B cell (primary cell): ENCODE measurements at regions not wholly inside any gene's neighbourhood (a gene's known extent, or its start where the extent isn't known, plus 50 kb on each side); places are given as distances from the start of the nearest gene placed in this dataset.

Experiments used
- ATAC-seq: fragments of 200-7000 bp; cut with Tn5 transposase; one replicate; pipeline ENCODE4 v1.10.0; 2021; ENCODE audit warnings: low read depth, mild to moderate bottlenecking, moderate number of reproducible peaks, moderate library complexity
- CTCF ChIA-PET: fragments of 350-600 bp; sonication (Branson Sonifier 250); formaldehyde crosslinking; loops from one replicate; lab custom pipeline; 2021; ENCODE audit warnings: antibody characterized with exemption, inconsistent platforms; lab: Charles Lee
- POLR2A ChIA-PET: fragments of 350-600 bp; sonication (Branson Sonifier 250); formaldehyde crosslinking; loops from one replicate; lab custom pipeline; 2021; ENCODE audit warnings: antibody characterized with exemption; lab: Charles Lee
- DNase-seq: peaks from one replicate; pipeline ENCODE4 v3.0.0; 2013
- H2AFZ ChIP-seq: 2 replicates; pipeline ENCODE4 v1.6.1; 2012; ENCODE audit warnings: mild to moderate bottlenecking, low read depth, low read length; ENCODE audit not compliant: insufficient read depth, poor library complexity, severe bottlenecking
- H3K27ac ChIP-seq, 2 donors: 1 replicate in 1 of 2; 2 replicates in 1 of 2; pipeline ENCODE4 v1.5.1; 2012 to 2013; ENCODE audit warnings: low read length in 2 of 2, mild to moderate bottlenecking in 2 of 2, moderate library complexity in 1 of 2
- H3K27me3 ChIP-seq, 4 experiments: fragments of 200-600 bp in 1 of 4; sonication (generic) in 1 of 4; replicated peaks in 1 of 4; 1 replicate in 2 of 4; 2 replicates in 2 of 4; pipeline versions ENCODE4 v1.6.1 to v1.7.0; 2013 to 2016; ENCODE audit warnings: low read length in 3 of 4, mild to moderate bottlenecking in 2 of 4, mixed read lengths in 1 of 4, moderate library complexity in 1 of 4; ENCODE audit not compliant: insufficient read depth in 4 of 4, control insufficient read depth in 3 of 4; ENCODE audit errors: control extremely low read depth in 1 of 4
- H3K36me3 ChIP-seq, 2 experiments: replicated peaks in 1 of 2; 1 replicate in 1 of 2; 2 replicates in 1 of 2; pipeline versions ENCODE4 v1.6.1 to v1.7.1; 2013; ENCODE audit warnings: low read length in 1 of 2; ENCODE audit not compliant: insufficient read depth in 2 of 2, control insufficient read depth in 1 of 2; ENCODE audit errors: control extremely low read depth in 1 of 2, extremely low read depth in 1 of 2
- H3K4me1 ChIP-seq, 2 donors: fragments of 200-600 bp in 1 of 2; sonication (generic) in 1 of 2; 1 replicate in 1 of 2; 2 replicates in 1 of 2; pipeline versions ENCODE4 v1.5.1 to v1.6.1; 2013 to 2017; ENCODE audit warnings: low read length in 2 of 2; ENCODE audit not compliant: control insufficient read depth in 2 of 2, insufficient read depth in 2 of 2
- H3K4me2 ChIP-seq: replicated peaks from 2 replicates; pipeline ENCODE3; 2012; ENCODE audit warnings: mild to moderate bottlenecking, low read depth, low read length; ENCODE audit not compliant: poor library complexity, severe bottlenecking
- H3K4me3 ChIP-seq, 5 experiments: fragments of 200-600 bp in 1 of 5; sonication (generic) in 1 of 5; 1 replicate in 3 of 5; 2 replicates in 2 of 5; pipeline versions ENCODE4 v1.5.1 to v1.7.0; 2011 to 2016; ENCODE audit warnings: low read length in 4 of 5, mild to moderate bottlenecking in 4 of 5, low read depth in 2 of 5, control low read depth in 1 of 5, moderate library complexity in 1 of 5; ENCODE audit not compliant: insufficient read depth in 1 of 5; ENCODE audit errors: control extremely low read depth in 1 of 5, extremely low read depth in 1 of 5
- H3K79me2 ChIP-seq: fragments of 200-600 bp; sonication (generic); one replicate; pipeline ENCODE4 v1.6.0; 2016; ENCODE audit warnings: low read length; ENCODE audit not compliant: control insufficient read depth, insufficient read depth
- H3K9ac ChIP-seq: fragments of 200-600 bp; sonication (generic); 2 replicates; pipeline ENCODE4 v1.6.1; 2017; ENCODE audit warnings: mild to moderate bottlenecking, low read length, moderate library complexity
- H3K9me3 ChIP-seq, 3 donors: one replicate each; pipeline versions ENCODE4 v1.6.1 to v1.7.1; 2013; ENCODE audit warnings: low read length in 2 of 3; ENCODE audit not compliant: control insufficient read depth in 2 of 3, insufficient read depth in 1 of 3; ENCODE audit errors: control extremely low read depth in 1 of 3
- H4K20me1 ChIP-seq: 2 replicates; pipeline ENCODE4 v1.6.0; 2012; ENCODE audit warnings: mild to moderate bottlenecking, low read length; ENCODE audit not compliant: insufficient read depth, control insufficient read depth, poor library complexity, severe bottlenecking
- H3K27ac Mint-ChIP-seq: one replicate; pipeline ENCODE4 v1.8.0; 2021; ENCODE audit warnings: mixed read lengths
- H3K27me3 Mint-ChIP-seq: one replicate; pipeline ENCODE4 v1.8.0; 2021; ENCODE audit warnings: mixed read lengths
- H3K4me1 Mint-ChIP-seq: one replicate; pipeline ENCODE4 v1.8.0; 2021; ENCODE audit warnings: mixed read lengths
- H3K4me3 Mint-ChIP-seq: one replicate; pipeline ENCODE4 v1.8.0; 2021; ENCODE audit warnings: mixed read lengths
- H3K9me3 Mint-ChIP-seq: one replicate; pipeline ENCODE4 v1.8.0; 2022; ENCODE audit warnings: mixed read lengths; ENCODE audit not compliant: insufficient read depth
- CTCF ChIP-seq: fragments of 200-600 bp; IDR thresholded peaks from one replicate; pipeline ENCODE4 v1.8.0; 2022; ENCODE audit warnings: antibody characterized with exemption, mild to moderate bottlenecking
- EZH2 ChIP-seq: IDR thresholded peaks from 2 replicates; pipeline ENCODE4 v1.6.1; 2012; ENCODE audit warnings: borderline replicate concordance, low read depth, mild to moderate bottlenecking, moderate library complexity, low read length; ENCODE audit not compliant: insufficient read depth, poor library complexity, severe bottlenecking
- WGBS: methylation state at CpG from one replicate; pipeline ENCODE4 v1.1.5; 2013; ENCODE audit warnings: missing lambda C conversion rate; ENCODE audit not compliant: insufficient coverage; 5-methylcytosine and 5-hydroxymethylcytosine counted together
- intact Hi-C: fragments of 100-400 bp; cut with micrococcal nuclease; formaldehyde crosslinking; loops from one replicate; pipeline ENCODE4 v1.10.0; 2022

GRCh38 chr1:29490204-29490934, 254.0 kb downstream of the PTPRU start:
- no peak for TF ChIP-seq CTCF
- TF ChIP-seq EZH2 = no peak
- no peak overlapping the region for H3K4me2 ChIP-seq
- no peak overlapping the region for H3K4me3 ChIP-seq
- H3K36me3 ChIP-seq = no peaks in the 10 kb centered on the region
- DNase-seq = no peak
- ChIA-PET CTCF (no interaction called here), POLR2A (no interaction called here)
- no peaks in the 10 kb centered on the region for H4K20me1 ChIP-seq
- no peak overlapping the region for H2AFZ ChIP-seq
- intact Hi-C loops = no loop called here
- no peaks in the 10 kb centered on the region for H3K4me1 Mint-ChIP-seq
- H3K4me3 Mint-ChIP-seq = no peak overlapping the region
- no peak overlapping the region for H3K27ac Mint-ChIP-seq
- H3K9ac ChIP-seq = no peak overlapping the region
- H3K27ac ChIP-seq = no peak overlapping the region
- no peaks in the 10 kb centered on the region for H3K4me1 ChIP-seq
- no peaks in the 10 kb centered on the region for H3K79me2 ChIP-seq
- peaks cover 19% of the 10 kb centered on the region for H3K27me3 Mint-ChIP-seq
- 85% methylated on average over 11 of the region's 11 CpGs for WGBS
- H3K9me3 ChIP-seq = no peaks in the 10 kb centered on the region
- no peak for ATAC-seq
- peaks cover 0 to 4% (median 0%) of the 10 kb centered on the region in 4 experiments for H3K27me3 ChIP-seq
- peaks cover 4% of the 10 kb centered on the region for H3K9me3 Mint-ChIP-seq

- intact Hi-C loops = no loop called here
- no peak overlapping the region for H2AFZ ChIP-seq
- H3K9me3 ChIP-seq = no peaks in the 10 kb centered on the region
- no peak for ATAC-seq
- H3K4me1 ChIP-seq = no peaks in the 10 kb centered on the region
- no peaks in the 10 kb centered on the region for H3K4me1 Mint-ChIP-seq
- no peak overlapping the region for H3K4me2 ChIP-seq
- POLR2A ChIA-PET = no interaction called here
- DNase-seq = no peak
- H3K36me3 ChIP-seq = no peaks in the 10 kb centered on the region
- TF ChIP-seq CTCF (no peak), EZH2 (no peak)
- no peak overlapping the region for H3K9ac ChIP-seq
- no peaks in the 10 kb centered on the region for H4K20me1 ChIP-seq
- H3K4me3 ChIP-seq = no peak overlapping the region
- H3K27ac ChIP-seq = no peak overlapping the region
- H3K27ac Mint-ChIP-seq = no peak overlapping the region
- H3K79me2 ChIP-seq = no peaks in the 10 kb centered on the region
- H3K27me3 Mint-ChIP-seq = peaks cover 19% of the 10 kb centered on the region
- no peak overlapping the region for H3K4me3 Mint-ChIP-seq
- CTCF ChIA-PET = no interaction called here
- no peaks in the 10 kb centered on the region for H3K27me3 ChIP-seq
- H3K9me3 Mint-ChIP-seq = no peaks in the 10 kb centered on the region
- WGBS = 100% methylated on average over 1 of the region's 5 CpGs
Observed at GRCh38 chr1:29489471-29489870, 253.1 kb downstream of the PTPRU start.
